ENCODE measurements at regions not wholly inside any gene's neighbourhood (a gene's known extent, or its start where the extent isn't known, plus 50 kb on each side); places are given as distances from the start of the nearest gene placed in this dataset.

GRCh38 chr6:16078064-16078463 is 50.8 kb upstream of the MYLIP start:
- no peak for DNase-seq (ENCODE audit: low spot score)

GRCh38 chr6:16069671-16070070 is 59.2 kb upstream of the MYLIP start:
- DNase-seq (ENCODE audit: low spot score) = no peak

- no peak for DNase-seq (ENCODE audit: low spot score)
Observed at GRCh38 chr6:16069222-16069621, 59.7 kb upstream of the MYLIP start.

GRCh38 chr6:16067568-16067967 is 61.3 kb upstream of the MYLIP start:
- no peak for DNase-seq (ENCODE audit: low spot score)

- DNase-seq (ENCODE audit: low spot score) = no peak
Observed at GRCh38 chr6:16064671-16065072, 64.2 kb upstream of the MYLIP start.

GRCh38 chr6:16063580-16063979 is 65.3 kb upstream of the MYLIP start:
- no peak for DNase-seq (ENCODE audit: low spot score)

- no peak for DNase-seq (ENCODE audit: low spot score)
Observed at GRCh38 chr6:16061818-16062217, 67.1 kb upstream of the MYLIP start.

GRCh38 chr6:16060039-16060438 is 68.8 kb upstream of the MYLIP start:
- DNase-seq (ENCODE audit: low spot score) = no peak

GRCh38 chr6:16059496-16059895 is 69.4 kb upstream of the MYLIP start:
- DNase-seq (ENCODE audit: low spot score) = no peak

GRCh38 chr6:16058929-16059345 is 69.9 kb upstream of the MYLIP start:
- no peak for DNase-seq (ENCODE audit: low spot score)

GRCh38 chr6:16058201-16058928 is 70.5 kb upstream of the MYLIP start:
- DNase-seq (ENCODE audit: low spot score) = no peak

GRCh38 chr6:16057446-16057845 is 71.4 kb upstream of the MYLIP start:
- DNase-seq (ENCODE audit: low spot score) = no peak

- no peak for DNase-seq (ENCODE audit: low spot score)
Observed at GRCh38 chr6:16056263-16056870, 72.5 kb upstream of the MYLIP start.

GRCh38 chr6:16055852-16056251 is 73.0 kb upstream of the MYLIP start:
- no peak for DNase-seq (ENCODE audit: low spot score)

GRCh38 chr6:16049168-16049567 is 79.7 kb upstream of the MYLIP start:
- no peak for DNase-seq (ENCODE audit: low spot score)

GRCh38 chr6:16048221-16048620 is 80.7 kb upstream of the MYLIP start:
- no peak for DNase-seq (ENCODE audit: low spot score)

GRCh38 chr6:16047435-16047990 is 81.4 kb upstream of the MYLIP start:
- DNase-seq (ENCODE audit: low spot score) = no peak

- no peak for DNase-seq (ENCODE audit: low spot score)
Observed at GRCh38 chr6:16045238-16045637, 83.6 kb upstream of the MYLIP start.

- DNase-seq (ENCODE audit: low spot score) = no peak
Observed at GRCh38 chr6:16044211-16044643, 84.7 kb upstream of the MYLIP start.

- DNase-seq (ENCODE audit: low spot score) = no peak
Observed at GRCh38 chr6:16043171-16044135, 85.4 kb upstream of the MYLIP start.

- no peak for DNase-seq (ENCODE audit: low spot score)
Observed at GRCh38 chr6:16042751-16043150, 86.1 kb upstream of the MYLIP start.

- no peak for DNase-seq (ENCODE audit: low spot score)
Observed at GRCh38 chr6:16041327-16041726, 87.6 kb upstream of the MYLIP start.

GRCh38 chr6:16040628-16040974 is 88.3 kb upstream of the MYLIP start:
- DNase-seq (ENCODE audit: low spot score) = no peak

All from CD4-positive, alpha-beta T cell treated with Interleukin-15 for 4 hours (primary cell).